ENCODE measurements at regions not wholly inside any gene's neighbourhood (a gene's known extent, or its start where the extent isn't known, plus 50 kb on each side); places are given as distances from the start of the nearest gene placed in this dataset.

DNA sequence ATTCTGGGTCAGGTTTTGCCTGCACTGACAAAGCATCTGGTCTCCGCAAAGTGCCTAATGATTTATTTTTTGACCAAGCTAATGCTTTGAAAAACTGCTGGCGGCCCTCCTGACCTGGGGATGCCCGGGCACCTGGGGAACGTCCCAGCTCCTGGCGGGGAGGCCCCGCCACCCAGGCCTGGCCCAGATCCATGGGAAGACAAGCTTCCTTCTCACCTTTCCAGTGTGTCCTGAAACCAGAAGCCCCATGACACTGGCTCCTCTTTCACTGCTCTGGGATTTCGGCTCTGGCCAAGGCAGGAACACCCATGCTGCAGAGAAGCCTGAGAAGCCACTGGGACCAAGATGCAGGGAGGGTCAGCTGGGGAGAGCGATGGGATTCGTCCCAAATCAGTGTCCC lies 144.1 kb downstream of the SEC61B start:
- no peak for DNase-seq

DNA sequence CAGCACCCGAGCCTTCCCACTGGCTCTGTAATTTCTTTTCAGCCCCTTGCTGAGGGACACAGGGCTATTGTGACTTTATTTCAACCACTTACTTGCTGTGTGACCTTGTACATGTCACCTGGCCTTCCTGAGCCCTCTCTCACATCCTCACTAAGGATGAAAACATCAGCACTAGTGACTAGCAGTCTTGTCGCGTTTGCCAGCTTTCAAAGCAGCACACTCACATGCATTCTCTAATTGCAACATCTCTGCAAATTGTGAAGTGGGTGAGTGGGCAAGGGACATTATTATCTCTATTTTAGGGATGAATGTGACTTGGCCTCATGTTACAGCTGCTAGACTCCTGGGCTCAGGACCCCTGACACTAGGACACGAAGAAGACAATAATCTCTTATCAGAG lies 144.5 kb downstream of the SEC61B start:
- no peak for DNase-seq

DNA sequence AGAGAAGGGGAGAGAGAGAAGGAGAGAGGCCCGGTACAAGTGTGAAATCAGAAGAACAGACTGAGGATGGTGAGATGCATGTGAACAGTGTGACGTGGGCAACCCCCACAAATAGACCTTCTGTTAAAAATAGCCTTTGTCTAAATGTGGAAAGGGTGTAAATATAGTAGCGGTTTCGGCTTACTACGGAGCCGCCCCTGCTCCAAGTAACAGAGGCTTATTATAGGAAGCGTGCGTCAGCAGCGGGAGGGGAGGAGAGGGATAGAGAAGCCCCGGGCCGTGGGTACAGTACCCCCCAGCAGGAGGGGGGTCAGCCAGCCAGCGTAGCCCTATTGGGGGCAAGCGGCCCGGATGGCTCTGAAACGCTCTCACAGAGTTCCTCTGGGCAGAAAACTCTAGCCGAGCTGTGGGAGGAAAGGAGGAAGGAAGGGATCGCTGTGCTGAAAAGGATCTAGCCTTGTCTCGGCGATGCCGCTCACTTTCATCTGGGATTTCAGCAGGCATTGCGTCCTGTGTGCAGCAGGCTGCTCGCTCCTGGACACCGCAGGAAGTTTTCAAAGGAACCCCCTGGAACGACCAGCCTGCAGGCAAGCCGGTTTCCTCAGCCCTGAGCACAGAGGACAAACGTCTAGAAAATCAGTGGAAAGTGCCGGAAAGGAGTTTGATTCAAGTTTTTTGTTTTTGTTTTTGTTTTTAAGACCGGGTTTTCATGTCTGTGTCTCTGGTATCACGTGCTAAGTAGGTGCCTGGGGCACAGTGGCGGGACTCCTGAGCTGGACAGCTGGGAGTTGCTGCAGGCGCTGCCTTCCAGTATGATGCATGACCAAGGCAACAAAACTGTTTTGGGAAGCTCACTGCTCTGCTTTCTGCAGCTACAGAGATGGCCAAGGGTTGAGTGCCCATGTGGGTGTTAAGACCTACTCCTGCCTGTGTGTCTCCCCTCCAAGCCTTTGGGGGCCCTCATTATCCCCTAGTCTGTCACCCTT lies 146.6 kb downstream of the SEC61B start:
- DNase-seq, result no peak

DNA sequence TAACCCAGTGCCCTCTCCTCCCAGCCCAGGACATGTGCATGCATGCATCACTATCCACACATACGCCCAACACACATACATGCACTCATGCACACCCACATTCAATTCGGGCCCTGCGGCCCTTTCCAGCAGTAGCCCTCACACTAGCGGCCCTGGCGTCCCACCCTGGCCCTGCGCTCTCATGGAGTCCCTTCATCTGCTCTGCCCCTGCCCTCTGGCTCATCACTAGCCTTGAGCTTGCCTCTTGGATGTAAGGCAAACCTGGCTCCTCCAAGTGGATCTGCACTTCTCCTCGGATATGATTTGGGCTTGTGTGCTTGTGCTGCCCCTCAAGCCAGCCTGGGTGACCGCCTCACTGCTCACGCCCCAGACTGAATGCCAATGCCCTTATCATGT lies 147.2 kb downstream of the SEC61B start:
- no peak for DNase-seq

DNA sequence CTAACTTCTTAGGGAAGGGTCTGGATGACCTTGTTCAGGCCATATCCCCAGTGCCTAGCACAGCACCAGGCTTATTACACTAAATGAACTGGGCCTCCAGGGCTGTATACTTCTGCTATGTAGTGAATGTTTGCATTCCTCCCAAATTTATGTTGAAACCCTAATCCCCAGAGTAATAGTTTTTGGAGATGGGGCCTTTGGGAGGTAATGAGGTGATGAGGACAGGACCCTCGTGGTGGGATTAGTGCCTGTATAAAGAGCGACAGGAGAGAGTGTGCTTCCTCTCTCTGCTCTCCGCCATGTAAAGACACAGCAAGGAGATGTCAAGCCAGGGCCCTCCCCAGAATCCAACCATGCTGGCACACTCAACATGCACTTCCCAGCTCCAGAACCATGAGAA lies 148.3 kb downstream of the SEC61B start:
- DNase-seq, result no peak

DNA sequence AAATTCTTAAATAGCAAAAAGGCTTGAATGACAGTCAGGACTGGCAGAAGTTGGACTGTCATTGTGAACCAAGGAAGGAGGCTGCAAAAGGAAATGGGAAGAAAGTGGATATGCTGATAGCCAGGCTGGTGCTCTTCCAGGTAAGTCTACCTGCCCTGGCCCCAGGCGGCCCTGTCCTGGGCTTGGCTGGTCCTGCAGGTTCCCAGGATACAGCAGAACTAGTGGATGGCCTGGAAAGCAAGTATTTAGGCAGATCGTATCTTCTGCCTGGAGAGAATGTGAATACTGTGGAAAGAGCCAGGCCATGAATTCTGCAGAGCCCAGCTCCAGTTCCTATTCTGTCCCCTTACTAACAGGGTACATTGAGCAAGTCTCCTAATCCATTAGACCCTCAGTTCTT lies 149.3 kb downstream of the SEC61B start:
- DNase-seq, result no peak

DNA sequence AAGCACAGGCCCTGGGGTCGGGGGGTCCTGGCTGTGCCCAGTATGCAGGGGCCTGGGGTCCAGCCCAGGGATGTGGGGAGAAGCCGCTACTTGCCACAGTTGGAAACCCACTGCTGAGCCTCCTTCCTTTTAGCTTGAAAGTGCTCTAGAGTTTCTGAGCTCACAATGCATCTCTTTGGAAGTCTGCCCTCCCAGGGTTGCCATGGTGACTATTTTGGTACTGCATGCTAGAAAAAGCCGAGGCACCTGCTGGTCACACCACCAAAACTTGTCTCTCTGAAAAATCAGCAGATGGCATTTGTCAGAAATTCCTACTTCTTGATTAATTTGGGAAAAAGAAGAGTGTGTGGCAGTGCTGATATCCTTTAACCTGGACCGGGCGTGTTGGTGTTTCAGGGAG lies 151.8 kb downstream of the SEC61B start:
- DNase-seq, result no peak

DNA sequence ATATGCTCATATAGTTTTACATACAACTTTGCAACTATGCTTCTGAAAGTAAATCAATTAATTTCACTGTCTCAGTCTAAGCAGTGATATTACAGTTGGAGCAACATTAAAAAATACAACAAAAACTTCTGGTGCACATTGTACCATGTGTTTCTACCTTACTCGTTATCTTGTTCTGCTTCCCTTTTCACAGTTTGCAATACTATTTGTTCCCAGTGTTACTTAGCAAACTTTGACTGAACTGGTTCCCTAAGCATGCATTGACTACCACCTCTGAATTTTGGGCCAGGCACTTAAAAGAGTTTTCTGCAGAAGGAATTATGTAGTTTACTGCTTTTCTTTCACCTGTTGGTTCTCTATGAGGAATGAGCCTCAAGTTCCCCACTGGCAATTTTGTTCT lies 152.7 kb downstream of the SEC61B start:
- no peak for DNase-seq

DNA sequence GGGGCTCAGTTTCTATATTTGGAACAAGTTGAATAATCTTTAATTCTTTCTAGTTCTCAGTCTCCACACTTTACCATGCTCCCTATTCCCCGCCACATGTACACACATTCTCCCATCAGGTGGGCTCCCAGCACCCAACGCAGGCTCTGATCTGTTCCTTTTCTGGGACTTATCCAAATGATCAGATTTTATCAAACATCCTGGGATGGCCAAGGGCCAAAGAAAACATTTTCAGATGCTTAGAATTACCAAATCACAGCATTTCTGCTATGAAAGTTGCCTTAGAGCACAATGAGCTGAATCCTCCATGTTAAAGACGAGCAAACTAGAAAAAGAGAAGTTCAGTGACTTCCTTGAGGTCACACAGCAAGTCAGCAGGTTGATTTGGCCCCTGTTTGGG lies 153.4 kb downstream of the SEC61B start:
- no peak for DNase-seq

DNA sequence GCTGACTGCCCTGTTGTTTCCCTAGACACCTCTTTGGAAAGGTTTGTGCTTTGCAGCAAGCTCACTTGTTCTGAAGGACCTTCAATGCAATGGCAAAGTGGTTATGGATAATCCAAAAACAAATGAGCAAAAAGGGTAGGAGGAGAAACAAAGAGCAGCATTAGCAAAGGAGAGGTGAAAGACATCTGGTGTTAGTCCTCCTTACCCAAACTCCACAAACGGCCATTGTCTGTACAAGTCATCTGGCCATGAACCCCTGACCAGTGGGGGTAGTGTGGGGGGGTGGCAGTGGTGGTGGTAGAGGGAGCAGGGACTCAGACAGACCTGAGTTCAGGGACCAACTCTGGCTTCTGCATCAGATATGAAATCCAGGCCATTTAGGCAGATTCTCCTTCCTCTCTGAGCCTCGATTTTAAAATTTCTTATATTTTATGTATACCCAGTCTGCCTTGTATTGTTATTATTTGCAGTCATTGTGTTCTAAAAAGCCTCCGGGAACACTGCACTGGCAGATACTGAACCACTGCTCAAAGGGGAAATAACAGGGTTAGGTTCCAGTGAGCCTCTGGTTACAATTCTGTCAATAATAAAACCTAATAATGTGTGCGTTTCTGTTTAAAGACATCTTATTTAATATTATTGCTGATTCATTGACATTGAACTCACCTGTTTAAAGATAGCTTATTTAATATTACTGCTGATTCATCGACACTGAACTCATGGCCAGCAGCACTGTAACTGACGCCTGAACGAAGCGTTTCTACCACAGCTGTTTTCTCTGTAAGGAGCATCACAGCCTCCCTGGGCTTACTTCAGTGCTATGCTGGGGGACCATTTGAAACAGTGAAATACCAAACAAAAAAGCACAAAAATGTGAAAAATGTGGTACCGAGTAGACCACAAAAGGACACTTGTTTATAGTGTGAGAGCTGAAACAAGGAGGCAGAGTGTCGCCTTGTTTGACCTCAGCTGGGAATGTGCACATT lies 156.0 kb downstream of the SEC61B start:
- DNase-seq, result no peak

DNA sequence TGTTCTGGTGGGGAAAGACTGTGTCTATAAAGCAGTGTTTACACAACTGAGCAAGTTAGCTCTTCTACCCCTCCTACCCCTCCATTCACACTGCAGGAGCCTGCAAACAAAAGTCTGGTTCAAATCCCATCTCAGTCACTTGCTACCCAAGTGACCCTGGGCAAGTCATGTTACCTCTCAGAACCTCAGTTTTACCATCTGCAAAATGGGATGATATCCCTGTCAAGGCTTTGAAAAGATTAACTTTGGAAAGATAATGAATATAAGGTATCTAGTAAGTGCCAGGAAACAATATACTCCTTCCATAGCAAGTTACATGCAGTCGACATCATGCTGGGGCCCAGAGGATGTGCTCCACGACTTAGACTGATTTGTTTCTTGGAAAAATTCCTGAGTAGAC lies 161.5 kb downstream of the SEC61B start:
- no peak for DNase-seq

DNA sequence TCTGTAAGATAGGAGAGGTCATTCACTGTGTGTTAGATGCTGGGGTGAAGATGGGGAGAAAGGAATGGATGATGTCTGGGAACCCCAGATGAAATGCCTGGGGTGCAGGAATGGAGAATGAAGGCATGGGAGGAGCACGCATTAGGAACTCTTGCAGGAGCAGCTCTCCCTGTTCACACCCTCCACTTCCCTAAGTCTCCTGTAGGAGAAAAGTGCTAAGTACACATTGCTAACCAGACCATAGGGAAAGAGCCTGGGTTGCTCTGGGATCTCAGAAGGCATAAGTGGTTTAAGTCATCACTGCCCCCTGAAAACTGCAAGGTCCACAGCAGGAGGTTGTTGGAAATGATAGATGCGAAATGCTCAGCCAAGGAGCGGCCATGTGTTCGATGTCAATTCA lies 163.1 kb downstream of the SEC61B start:
- no peak for DNase-seq

DNA sequence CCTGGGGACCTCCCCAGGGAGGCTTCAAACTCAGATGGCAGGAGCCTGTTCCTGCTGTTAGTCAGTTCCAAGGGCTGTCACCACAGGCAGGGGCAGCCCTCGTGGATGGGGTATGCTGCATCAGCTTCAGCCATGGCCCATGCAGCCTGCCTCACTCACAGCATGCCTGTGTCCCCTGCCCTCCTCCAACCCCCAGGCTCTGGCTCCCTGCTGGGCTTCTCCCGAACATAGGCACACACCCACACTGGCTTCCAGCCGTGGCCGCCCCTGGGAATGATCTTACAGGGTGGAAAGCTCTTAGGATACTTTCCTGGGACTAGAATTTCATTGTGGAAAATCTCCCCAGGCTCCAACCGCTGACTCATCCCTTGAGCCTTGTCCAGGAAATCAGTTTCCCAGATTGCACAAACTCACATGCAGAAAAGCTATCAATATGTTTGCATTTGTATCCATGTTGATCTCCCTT lies 163.8 kb downstream of the SEC61B start:
- DNase-seq, result no peak

DNA sequence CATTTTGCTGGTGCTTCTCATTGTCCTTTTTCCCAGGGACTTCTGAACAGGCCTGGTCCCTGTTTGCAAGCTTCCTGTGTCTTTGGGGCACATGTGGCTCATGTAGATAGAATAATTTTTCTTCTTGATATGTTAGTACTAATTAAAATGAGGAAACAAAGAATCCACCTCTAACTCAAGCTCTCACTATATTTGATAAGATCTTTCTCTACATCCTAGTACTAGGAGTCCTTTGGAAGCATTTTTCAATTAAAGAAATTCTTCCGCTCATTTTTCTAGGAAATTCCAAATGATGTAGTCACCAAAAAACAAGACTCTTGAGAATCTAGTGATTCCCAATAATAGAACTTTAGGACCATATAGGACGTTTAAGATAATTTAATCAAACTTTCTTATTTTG lies 165.3 kb downstream of the SEC61B start:
- DNase-seq, result no peak

DNA sequence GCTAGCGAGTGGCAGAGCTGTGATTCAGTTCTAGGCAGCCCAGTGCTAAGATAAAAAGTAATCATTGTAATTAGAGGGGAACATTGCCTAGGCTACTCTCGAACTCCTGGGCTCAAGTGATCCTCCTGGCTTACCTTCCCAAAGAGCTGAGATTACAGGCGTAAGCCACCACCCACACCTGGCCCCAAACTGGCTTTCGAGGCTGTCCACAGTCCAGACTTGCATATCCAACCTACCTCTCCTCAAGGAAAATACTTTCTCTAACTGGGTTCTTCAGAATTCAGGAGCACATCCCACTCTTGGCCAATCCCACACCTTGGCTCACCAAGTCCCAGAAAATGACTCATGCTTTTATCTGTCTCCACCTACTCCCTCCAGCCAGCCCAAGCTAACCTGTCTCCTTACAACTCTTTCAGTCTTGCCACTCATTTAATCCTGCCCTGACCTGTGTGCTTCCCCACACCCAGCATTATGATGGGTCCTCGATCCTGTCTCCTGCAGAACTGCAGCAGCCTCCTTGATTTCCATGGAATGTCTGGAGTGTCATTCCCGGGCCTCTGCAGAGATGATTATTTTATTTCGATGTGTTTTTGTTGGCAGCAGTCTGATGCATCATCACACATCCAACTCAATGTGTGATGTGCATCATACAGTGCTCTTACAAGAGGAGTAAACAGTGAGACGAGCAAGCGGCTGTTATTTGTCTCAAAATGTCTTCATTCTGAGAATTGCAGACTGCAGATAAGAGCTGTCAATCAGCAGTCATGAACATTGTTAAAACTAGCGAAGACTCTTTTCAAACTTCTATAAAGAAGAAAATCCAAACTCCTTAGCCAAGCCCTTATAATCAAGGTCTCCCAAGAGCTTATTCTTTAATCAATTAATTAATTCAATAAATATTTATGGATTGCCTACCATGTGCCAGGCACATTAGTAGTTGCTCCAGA lies 167.3 kb downstream of the SEC61B start:
- DNase-seq, result no peak

DNA sequence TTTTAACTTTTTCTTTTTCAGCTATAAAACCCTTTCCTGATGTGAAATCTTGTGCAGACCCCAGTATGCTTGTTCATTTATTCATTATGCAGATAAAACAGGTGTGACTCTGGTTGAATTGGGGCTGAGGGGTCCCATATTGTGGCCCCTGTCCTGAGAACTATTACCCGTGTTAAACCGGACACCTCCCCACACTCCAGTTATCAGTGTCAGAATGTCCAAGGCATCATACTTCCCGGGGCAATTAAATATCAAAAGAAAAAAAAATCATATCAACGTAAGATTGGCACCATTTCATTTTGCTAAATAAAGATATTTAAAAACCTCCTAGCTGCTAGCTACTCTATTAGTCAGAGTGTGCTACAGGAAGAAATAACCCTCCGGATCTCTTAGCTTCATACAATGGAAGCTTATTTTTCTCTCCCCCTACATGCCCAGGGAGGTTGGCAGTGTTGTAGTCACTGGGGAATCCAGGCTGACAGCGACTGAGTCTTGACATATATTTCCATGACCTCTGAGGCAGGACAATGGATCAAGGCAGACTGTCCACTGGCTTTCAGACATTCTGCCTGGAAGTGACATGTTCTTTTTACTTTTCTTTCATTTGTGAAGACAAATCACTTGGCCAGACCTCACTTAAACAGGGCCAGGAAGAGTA lies 170.0 kb downstream of the SEC61B start:
- DNase-seq, result no peak

DNA sequence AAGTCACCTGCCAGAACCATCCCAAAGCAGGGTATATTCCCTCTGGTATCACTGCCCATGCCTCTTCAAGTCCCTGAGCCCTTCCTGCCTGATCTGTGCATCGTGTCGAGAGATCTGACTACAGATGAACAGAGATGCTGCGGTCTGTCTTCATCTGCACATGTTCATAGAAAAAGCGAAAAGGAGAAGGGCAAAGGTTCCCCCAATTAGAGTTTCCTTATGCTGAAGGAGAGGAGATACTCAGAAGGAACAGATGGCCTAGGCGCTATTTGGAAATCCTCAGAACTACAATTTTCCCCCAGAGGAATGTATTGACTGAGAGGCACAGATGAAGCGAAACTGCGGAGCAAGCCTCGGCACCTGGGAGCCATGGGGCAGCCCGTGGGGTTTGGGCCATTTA lies 170.9 kb downstream of the SEC61B start:
- DNase-seq, result no peak

DNA sequence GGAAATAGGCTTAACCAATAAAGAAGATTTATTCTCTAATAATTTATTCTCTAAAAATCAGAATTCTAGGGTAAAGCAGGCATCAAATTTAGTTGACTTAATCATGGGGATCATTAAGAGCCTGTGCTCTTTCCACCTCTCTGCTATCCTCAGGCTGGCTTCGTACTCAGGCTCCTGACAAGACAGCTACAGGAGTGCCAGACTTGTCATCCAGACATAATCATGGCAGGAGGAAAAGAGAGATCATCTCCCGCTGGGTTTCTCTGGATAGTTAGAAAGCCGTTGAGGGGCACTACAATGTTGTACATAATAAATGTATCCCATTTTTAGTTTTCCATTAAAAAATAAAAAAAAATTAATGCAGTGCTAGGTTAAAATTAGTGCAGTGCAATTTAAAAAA lies 171.9 kb downstream of the SEC61B start:
- DNase-seq, result no peak

DNA sequence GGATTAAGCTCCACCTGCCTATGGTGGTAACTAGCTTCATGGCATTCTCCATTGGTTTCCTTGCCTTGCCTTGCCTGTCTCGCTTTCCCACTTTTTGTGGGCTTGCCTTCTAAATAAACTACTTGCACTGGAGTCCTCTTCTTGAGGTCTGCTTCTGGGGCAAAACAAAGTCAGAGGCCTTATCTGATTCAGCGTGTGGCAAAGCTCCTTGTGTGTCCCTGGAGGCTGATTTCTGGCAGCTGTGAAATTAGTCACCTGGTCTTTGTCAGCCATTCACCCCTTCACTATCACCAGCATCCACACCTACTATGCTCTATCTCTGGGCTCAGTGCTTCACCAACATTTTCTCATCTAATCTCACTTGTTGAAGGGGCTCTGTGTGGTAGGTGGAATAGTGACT lies 176.2 kb downstream of the SEC61B start:
- no peak for DNase-seq

DNA sequence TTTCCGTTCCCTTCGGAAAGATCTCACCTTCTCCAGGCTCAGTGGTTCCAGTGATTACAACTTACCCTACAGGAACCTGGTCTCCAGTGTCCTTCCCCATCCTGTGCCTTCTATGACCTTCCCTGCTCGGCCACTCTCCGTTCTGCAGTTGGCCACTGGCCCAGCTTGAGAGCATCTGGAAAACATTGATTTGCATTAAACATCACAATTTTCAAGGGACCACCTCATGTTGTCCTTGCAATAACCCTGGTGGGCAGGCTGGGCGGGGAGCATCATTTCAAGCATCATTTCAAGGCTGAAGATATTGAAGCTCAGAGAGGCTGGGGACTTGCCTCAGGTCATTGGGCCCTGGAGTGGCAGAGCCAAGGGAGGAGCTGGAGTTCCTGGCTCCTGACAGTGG lies 177.4 kb downstream of the SEC61B start:
- no peak for DNase-seq

DNA sequence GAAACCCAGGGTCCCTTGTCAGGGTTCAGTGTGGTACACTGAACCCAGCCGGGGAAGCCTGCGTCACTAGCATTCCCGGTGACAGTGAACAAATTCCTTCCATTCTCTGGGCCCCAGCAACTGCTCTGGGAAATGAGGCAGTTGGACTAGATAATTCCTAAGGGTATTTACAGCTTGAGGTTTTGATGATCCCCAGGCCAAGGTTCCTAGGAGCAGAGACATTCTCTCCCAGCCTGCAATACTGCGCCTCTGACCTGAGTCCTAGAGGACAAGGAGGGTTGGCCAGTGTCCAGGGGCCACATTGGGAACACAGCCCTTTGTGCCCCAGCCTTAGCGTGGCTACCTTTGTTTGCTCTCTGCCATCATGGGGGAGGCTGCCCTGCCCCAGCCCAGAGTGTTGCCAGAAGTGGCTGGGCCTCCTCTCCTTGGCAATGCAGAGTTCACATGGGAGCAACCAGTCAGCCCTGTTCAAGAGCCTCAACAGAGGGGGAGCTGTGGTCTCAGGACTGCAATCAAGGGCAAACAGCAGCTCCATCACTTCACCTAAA lies 178.2 kb downstream of the SEC61B start:
- DNase-seq, result no peak
